ENCODE measurements at regions not wholly inside any gene's neighbourhood (a gene's known extent, or its start where the extent isn't known, plus 50 kb on each side); places are given as distances from the start of the nearest gene placed in this dataset.

DNA sequence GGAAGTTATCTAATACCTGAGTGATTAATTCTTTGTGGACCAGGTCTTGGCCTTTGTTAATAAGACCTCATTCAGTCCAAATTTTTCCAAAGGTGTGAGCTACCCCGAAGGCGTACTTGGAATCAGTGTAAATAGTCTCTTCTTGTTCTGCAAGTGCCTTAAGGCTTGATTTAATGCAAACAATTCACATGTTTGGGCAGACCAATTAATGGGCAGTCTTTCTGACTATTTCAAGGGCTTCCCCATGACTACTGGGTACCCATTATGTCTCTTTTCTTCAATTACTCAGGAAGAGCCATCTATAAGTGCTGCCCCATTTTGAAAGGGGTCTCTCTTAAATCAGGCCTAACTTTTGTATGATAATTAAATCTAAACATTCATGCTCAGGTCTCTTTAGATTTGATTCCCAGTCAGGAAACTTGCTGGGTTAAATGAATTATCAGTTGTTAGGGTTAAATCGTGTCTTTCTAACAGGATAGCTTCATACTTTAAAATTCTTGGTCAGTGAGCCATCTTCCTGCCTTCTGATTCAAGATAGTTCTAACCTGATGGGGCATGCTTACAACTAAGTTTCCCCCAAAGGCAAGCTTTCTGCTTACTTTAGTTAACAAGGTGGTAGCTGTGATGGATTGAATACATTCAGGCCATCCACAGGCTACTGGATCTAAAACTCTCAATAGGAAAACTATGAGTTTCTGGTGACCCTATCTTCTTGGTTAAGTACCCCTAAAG is 179.6 kb downstream of the CCNG2 start:
- TF ChIP-seq, protein P1, sequence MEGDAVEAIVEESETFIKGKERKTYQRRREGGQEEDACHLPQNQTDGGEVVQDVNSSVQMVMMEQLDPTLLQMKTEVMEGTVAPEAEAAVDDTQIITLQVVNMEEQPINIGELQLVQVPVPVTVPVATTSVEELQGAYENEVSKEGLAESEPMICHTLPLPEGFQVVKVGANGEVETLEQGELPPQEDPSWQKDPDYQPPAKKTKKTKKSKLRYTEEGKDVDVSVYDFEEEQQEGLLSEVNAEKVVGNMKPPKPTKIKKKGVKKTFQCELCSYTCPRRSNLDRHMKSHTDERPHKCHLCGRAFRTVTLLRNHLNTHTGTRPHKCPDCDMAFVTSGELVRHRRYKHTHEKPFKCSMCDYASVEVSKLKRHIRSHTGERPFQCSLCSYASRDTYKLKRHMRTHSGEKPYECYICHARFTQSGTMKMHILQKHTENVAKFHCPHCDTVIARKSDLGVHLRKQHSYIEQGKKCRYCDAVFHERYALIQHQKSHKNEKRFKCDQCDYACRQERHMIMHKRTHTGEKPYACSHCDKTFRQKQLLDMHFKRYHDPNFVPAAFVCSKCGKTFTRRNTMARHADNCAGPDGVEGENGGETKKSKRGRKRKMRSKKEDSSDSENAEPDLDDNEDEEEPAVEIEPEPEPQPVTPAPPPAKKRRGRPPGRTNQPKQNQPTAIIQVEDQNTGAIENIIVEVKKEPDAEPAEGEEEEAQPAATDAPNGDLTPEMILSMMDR (conservative IDR thresholded peaks at IDR 0.05), result no peak
- TF ChIP-seq EZH2 (IDR thresholded peaks at IDR 0.05; ENCODE audit: low read depth), result no peak

All from PC-9 (cell line).